ENCODE measurements at regions not wholly inside any gene's neighbourhood (a gene's known extent, or its start where the extent isn't known, plus 50 kb on each side); places are given as distances from the start of the nearest gene placed in this dataset.

GRCh38 chrX:3195845-3196244 is 150.6 kb downstream of the MXRA5 start:
- Histone ChIP-seq H3K4me1 (no peaks in the 10 kb centered on the region), H3K9me3 (no peaks in the 10 kb centered on the region), H3K27me3 (no peaks in the 10 kb centered on the region), H3K4me3 (no peak overlapping the region), H3K27ac (no peak overlapping the region), H3K36me3 (no peaks in the 10 kb centered on the region)
- WGBS (ENCODE audit: insufficient coverage, low coverage, low lambda C conversion rate, missing lambda C conversion rate), result 6% methylated on average over 1 of the region's 1 CpG
- no peak for ATAC-seq
- intact Hi-C loops (cut with DNase I), result no loop called here
- no peak for TF ChIP-seq CTCF (IDR thresholded peaks at IDR 0.05)
- TF ChIP-seq POLR2A (IDR thresholded peaks at IDR 0.05), result no peak
- no peak for DNase-seq

- no peaks in the 10 kb centered on the region for H3K27me3 ChIP-seq
- H3K4me1 ChIP-seq, result no peaks in the 10 kb centered on the region
- 47% methylated on average over 4 of the region's 4 CpGs for WGBS (ENCODE audit: insufficient coverage, low coverage, low lambda C conversion rate, missing lambda C conversion rate)
- no peak overlapping the region for H3K27ac ChIP-seq
- DNase-seq, result no peak
- no peak for ATAC-seq
- no peaks in the 10 kb centered on the region for H3K36me3 ChIP-seq
- no peaks in the 10 kb centered on the region for H3K9me3 ChIP-seq
- intact Hi-C loops (cut with DNase I), result no loop called here
- TF ChIP-seq CTCF (IDR thresholded peaks at IDR 0.05), result no peak
- TF ChIP-seq POLR2A (IDR thresholded peaks at IDR 0.05), result no peak
- H3K4me3 ChIP-seq, result no peak overlapping the region
Observed at GRCh38 chrX:3192835-3193234, 151.6 kb downstream of the ARSF start.

GRCh38 chrX:3191796-3192195 is 150.5 kb downstream of the ARSF start:
- WGBS (ENCODE audit: insufficient coverage, low coverage, low lambda C conversion rate, missing lambda C conversion rate), result 31% methylated on average over 4 of the region's 5 CpGs
- ATAC-seq (no peak), DNase-seq (no peak)
- intact Hi-C loops (cut with DNase I), result no loop called here
- Histone ChIP-seq H3K9me3 (no peaks in the 10 kb centered on the region), H3K4me3 (no peak overlapping the region), H3K27me3 (no peaks in the 10 kb centered on the region), H3K4me1 (no peaks in the 10 kb centered on the region), H3K36me3 (no peaks in the 10 kb centered on the region), H3K27ac (no peak overlapping the region)
- TF ChIP-seq CTCF (IDR thresholded peaks at IDR 0.05) (no peak), POLR2A (IDR thresholded peaks at IDR 0.05) (no peak)

GRCh38 chrX:3191201-3191600 is 149.9 kb downstream of the ARSF start:
- no peak overlapping the region for H3K4me3 ChIP-seq
- H3K4me1 ChIP-seq, result no peaks in the 10 kb centered on the region
- TF ChIP-seq CTCF (IDR thresholded peaks at IDR 0.05) (no peak), POLR2A (IDR thresholded peaks at IDR 0.05) (no peak)
- no peak for DNase-seq
- H3K36me3 ChIP-seq, result no peaks in the 10 kb centered on the region
- ATAC-seq, result no peak
- H3K9me3 ChIP-seq, result no peaks in the 10 kb centered on the region
- no peaks in the 10 kb centered on the region for H3K27me3 ChIP-seq
- no peak overlapping the region for H3K27ac ChIP-seq
- intact Hi-C loops (cut with DNase I), result no loop called here
- 68% methylated on average over 3 of the region's 3 CpGs for WGBS (ENCODE audit: insufficient coverage, low coverage, low lambda C conversion rate, missing lambda C conversion rate)

All from right lobe of liver (tissue), 6 donors.